HepG2 (cell line): ENCODE measurements at regions not wholly inside any gene's neighbourhood (a gene's known extent, or its start where the extent isn't known, plus 50 kb on each side); places are given as distances from the start of the nearest gene placed in this dataset.

Experiments used
- ATAC-seq: fragments of 200-7000 bp; cut with Tn5 transposase; 3 replicates; pipeline ENCODE4 v1.9.1; 2020; ENCODE audit warnings: mild to moderate bottlenecking, moderate library complexity
- BruUV-seq: library from RNA; stranded (reverse); fragments of 400-500 nt; replicated peaks from 2 replicates; lab custom pipeline; 2021; lab: Mats Ljungman, UMichigan
- CTCF ChIA-PET: fragments of 300-600 bp; formaldehyde crosslinking; extraction: SDS; loops from one replicate; lab custom pipeline; 2021; ENCODE audit warnings: low total read pairs, inconsistent platforms, low intra/inter-chr PET ratio; lab: Yijun Ruan, JAX
- POLR2A ChIA-PET: fragments of 350-600 bp; sonication (Branson Sonifier 250); formaldehyde crosslinking; loops from one replicate; lab custom pipeline; 2020; ENCODE audit warnings: antibody characterized with exemption, inconsistent platforms; lab: Yijun Ruan, JAX
- DNase-seq: peaks from one replicate; pipeline ENCODE4 v3.0.0-alpha.2; 2015; ENCODE audit warnings: low spot score
- FAIRE-seq: peaks from 3 replicates; lab custom pipeline; 2011; peaks lifted over from hg19 to GRCh38; lab: Jason Lieb, UNC
- H2AFZ ChIP-seq: one replicate; pipeline ENCODE4 v1.6.1; 2011; ENCODE audit warnings: low read length, inconsistent platforms
- H3K27ac ChIP-seq: fragments of 300-600 bp; 3 replicates; pipeline ENCODE4 v1.8.0; 2011; ENCODE audit warnings: mixed run types, mild to moderate bottlenecking, mixed read lengths, low read length, inconsistent platforms; ENCODE audit not compliant: insufficient read depth; ENCODE audit errors: extremely low read length
- H3K27me3 ChIP-seq, 2 experiments: fragments of 200-600 bp in 1 of 2; 2 replicates in 1 of 2; 3 replicates in 1 of 2; pipeline versions ENCODE4 v1.6.0 to v1.8.0; 2011; ENCODE audit warnings: low read length in 2 of 2, mild to moderate bottlenecking in 2 of 2, moderate library complexity in 2 of 2, inconsistent platforms in 1 of 2; ENCODE audit not compliant: insufficient read depth in 2 of 2, control insufficient read depth in 1 of 2
- H3K36me3 ChIP-seq, 2 experiments: fragments of 200-600 bp in 1 of 2; replicated peaks in 1 of 2; 2 replicates in 1 of 2; 3 replicates in 1 of 2; pipeline versions ENCODE4 v1.5.1 to v1.8.0; 2011; ENCODE audit warnings: low read length in 2 of 2, inconsistent platforms in 1 of 2; ENCODE audit not compliant: insufficient read depth in 2 of 2, control insufficient read depth in 1 of 2
- H3K4me1 ChIP-seq: 2 replicates; pipeline ENCODE4 v1.5.1; 2012; ENCODE audit warnings: low read length, inconsistent platforms; ENCODE audit not compliant: insufficient read depth
- H3K4me2 ChIP-seq: 2 replicates; pipeline ENCODE4 v1.6.0; 2011; ENCODE audit warnings: low read depth, low read length, inconsistent platforms
- H3K4me3 ChIP-seq, 3 experiments: fragments of 200-600 bp in 1 of 3; sonication (generic), shearing (Covaris generic) in 1 of 3; replicated peaks in 1 of 3; 2 replicates each; pipeline ENCODE4 v1.5.1; 2011 to 2016; ENCODE audit warnings: low read length in 3 of 3, inconsistent platforms in 2 of 3, low read depth in 2 of 3, mild to moderate bottlenecking in 2 of 3, control low read depth in 1 of 3, mixed read lengths in 1 of 3; ENCODE audit not compliant: insufficient read depth in 1 of 3
- H3K79me2 ChIP-seq: one replicate; pipeline ENCODE4 v1.6.1; 2011; ENCODE audit warnings: low read length, inconsistent platforms; ENCODE audit not compliant: insufficient read depth
- H3K9ac ChIP-seq: 2 replicates; pipeline ENCODE4 v1.6.0; 2011; ENCODE audit warnings: mild to moderate bottlenecking, low read depth, low read length, inconsistent platforms; ENCODE audit not compliant: insufficient read depth
- H3K9me3 ChIP-seq: 2 replicates; pipeline ENCODE4 v1.5.1; 2012; ENCODE audit warnings: mild to moderate bottlenecking, low read length
- H4K20me1 ChIP-seq: 2 replicates; pipeline ENCODE4 v1.6.0; 2011; ENCODE audit warnings: inconsistent platforms, mild to moderate bottlenecking, low read length, moderate library complexity; ENCODE audit not compliant: insufficient read depth
- CCAR2 ChIP-seq: fragments of 200-400 bp; formaldehyde crosslinking; optimal IDR thresholded peaks from 2 replicates; pipeline ENCODE3; 2018; ENCODE audit warnings: low read depth, mild to moderate bottlenecking, low read length, moderate library complexity
- FOXA3 ChIP-seq: IDR thresholded peaks from 2 replicates; pipeline ENCODE4 v1.6.1; 2016; ENCODE audit warnings: missing genetic modification reagents, missing compliant biosample characterization
- MEF2D ChIP-seq: sonication (generic); formaldehyde crosslinking; IDR thresholded peaks from 2 replicates; pipeline ENCODE4 v1.5.1; 2020; ENCODE audit warnings: mild to moderate bottlenecking, missing genetic modification reagents
- MIXL1 ChIP-seq: IDR thresholded peaks from 2 replicates; pipeline ENCODE4 v1.6.1; 2016
- SMYD3 ChIP-seq: sonication (generic); formaldehyde crosslinking; IDR thresholded peaks from 2 replicates; pipeline ENCODE4 v1.8.1; 2023; ENCODE audit warnings: mild to moderate bottlenecking, missing genetic modification reagents
- WGBS: methylation state at CpG from one replicate; pipeline ENCODE4 v1.1.6; 2017; ENCODE audit warnings: low lambda C conversion rate; 5-methylcytosine and 5-hydroxymethylcytosine counted together
- in situ Hi-C: cut with HindIII; loops from 2 replicates; pipeline ENCODE4 v1.10.0; 2017; ENCODE audit warnings: low pct_unique_long_range_greater_than_20kb; ENCODE audit not compliant: extremely low pct_ligation_motif_present
- intact Hi-C: fragments of 100-400 bp; cut with micrococcal nuclease; formaldehyde crosslinking; loops from one replicate; pipeline ENCODE4 v1.10.0; 2022; ENCODE audit not compliant: unreplicated experiment
- TF ChIP-seq, protein P1 (sequence below): sonication (generic); formaldehyde crosslinking; IDR thresholded peaks from 2 replicates; pipeline ENCODE4 v1.9.0; 2021; ENCODE audit warnings: mild to moderate bottlenecking, missing genetic modification reagents

GRCh38 chr1:239772446-239772845 lies 319.2 kb upstream of the FMN2 start:
- CTCF ChIA-PET = no interaction called here
- BruUV-seq = no TSS peak
- Histone ChIP-seq H2AFZ (no peak overlapping the region), H3K4me2 (no peak overlapping the region), H3K27ac (no peak overlapping the region), H3K27me3 (no peaks in the 10 kb centered on the region), H3K79me2 (no peaks in the 10 kb centered on the region), H3K4me3 (no peak overlapping the region), H3K4me1 (no peaks in the 10 kb centered on the region), H3K36me3 (no peaks in the 10 kb centered on the region), H3K9ac (no peak overlapping the region), H3K9me3 (no peaks in the 10 kb centered on the region), H4K20me1 (no peaks in the 10 kb centered on the region)
- no peak for FAIRE-seq
- no peak for ATAC-seq
- in situ Hi-C loops = no loop called here
- intact Hi-C loops = no loop called here
- WGBS = 11% methylated on average over 4 of the region's 4 CpGs
- POLR2A ChIA-PET = no interaction called here
- TF ChIP-seq, protein P1, sequence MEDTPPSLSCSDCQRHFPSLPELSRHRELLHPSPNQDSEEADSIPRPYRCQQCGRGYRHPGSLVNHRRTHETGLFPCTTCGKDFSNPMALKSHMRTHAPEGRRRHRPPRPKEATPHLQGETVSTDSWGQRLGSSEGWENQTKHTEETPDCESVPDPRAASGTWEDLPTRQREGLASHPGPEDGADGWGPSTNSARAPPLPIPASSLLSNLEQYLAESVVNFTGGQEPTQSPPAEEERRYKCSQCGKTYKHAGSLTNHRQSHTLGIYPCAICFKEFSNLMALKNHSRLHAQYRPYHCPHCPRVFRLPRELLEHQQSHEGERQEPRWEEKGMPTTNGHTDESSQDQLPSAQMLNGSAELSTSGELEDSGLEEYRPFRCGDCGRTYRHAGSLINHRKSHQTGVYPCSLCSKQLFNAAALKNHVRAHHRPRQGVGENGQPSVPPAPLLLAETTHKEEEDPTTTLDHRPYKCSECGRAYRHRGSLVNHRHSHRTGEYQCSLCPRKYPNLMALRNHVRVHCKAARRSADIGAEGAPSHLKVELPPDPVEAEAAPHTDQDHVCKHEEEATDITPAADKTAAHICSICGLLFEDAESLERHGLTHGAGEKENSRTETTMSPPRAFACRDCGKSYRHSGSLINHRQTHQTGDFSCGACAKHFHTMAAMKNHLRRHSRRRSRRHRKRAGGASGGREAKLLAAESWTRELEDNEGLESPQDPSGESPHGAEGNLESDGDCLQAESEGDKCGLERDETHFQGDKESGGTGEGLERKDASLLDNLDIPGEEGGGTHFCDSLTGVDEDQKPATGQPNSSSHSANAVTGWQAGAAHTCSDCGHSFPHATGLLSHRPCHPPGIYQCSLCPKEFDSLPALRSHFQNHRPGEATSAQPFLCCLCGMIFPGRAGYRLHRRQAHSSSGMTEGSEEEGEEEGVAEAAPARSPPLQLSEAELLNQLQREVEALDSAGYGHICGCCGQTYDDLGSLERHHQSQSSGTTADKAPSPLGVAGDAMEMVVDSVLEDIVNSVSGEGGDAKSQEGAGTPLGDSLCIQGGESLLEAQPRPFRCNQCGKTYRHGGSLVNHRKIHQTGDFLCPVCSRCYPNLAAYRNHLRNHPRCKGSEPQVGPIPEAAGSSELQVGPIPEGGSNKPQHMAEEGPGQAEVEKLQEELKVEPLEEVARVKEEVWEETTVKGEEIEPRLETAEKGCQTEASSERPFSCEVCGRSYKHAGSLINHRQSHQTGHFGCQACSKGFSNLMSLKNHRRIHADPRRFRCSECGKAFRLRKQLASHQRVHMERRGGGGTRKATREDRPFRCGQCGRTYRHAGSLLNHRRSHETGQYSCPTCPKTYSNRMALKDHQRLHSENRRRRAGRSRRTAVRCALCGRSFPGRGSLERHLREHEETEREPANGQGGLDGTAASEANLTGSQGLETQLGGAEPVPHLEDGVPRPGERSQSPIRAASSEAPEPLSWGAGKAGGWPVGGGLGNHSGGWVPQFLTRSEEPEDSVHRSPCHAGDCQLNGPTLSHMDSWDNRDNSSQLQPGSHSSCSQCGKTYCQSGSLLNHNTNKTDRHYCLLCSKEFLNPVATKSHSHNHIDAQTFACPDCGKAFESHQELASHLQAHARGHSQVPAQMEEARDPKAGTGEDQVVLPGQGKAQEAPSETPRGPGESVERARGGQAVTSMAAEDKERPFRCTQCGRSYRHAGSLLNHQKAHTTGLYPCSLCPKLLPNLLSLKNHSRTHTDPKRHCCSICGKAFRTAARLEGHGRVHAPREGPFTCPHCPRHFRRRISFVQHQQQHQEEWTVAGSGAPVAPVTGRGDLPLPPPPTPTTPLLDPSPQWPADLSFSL (CRISPR knock-in tag) = no peak
- TF ChIP-seq MIXL1 = no peak
- no peak for TF ChIP-seq CCAR2
- no peak for TF ChIP-seq SMYD3
- TF ChIP-seq FOXA3 (CRISPR knock-in tag) = no peak
- TF ChIP-seq MEF2D (CRISPR knock-in tag) = no peak
- DNase-seq = no peak
